NB4 (cell line): ENCODE measurements at regions not wholly inside any gene's neighbourhood (a gene's known extent, or its start where the extent isn't known, plus 50 kb on each side); places are given as distances from the start of the nearest gene placed in this dataset.

Experiments
- CTCF ChIP-seq: IDR thresholded peaks from one replicate; pipeline ENCODE4 v1.5.1; 2012; ENCODE audit warnings: low read depth, low read length
- POLR2A ChIP-seq: IDR thresholded peaks from 2 replicates; pipeline ENCODE4 v1.6.1; 2011; ENCODE audit warnings: mild to moderate bottlenecking; ENCODE audit not compliant: insufficient read length; ENCODE audit errors: extremely low read depth

GRCh38 chr3:67154429-67154828, 156.3 kb downstream of the KBTBD8 start:
- no peak for TF ChIP-seq POLR2A
- TF ChIP-seq CTCF = no peak
